ENCODE measurements at regions not wholly inside any gene's neighbourhood (a gene's known extent, or its start where the extent isn't known, plus 50 kb on each side); places are given as distances from the start of the nearest gene placed in this dataset.

DNA sequence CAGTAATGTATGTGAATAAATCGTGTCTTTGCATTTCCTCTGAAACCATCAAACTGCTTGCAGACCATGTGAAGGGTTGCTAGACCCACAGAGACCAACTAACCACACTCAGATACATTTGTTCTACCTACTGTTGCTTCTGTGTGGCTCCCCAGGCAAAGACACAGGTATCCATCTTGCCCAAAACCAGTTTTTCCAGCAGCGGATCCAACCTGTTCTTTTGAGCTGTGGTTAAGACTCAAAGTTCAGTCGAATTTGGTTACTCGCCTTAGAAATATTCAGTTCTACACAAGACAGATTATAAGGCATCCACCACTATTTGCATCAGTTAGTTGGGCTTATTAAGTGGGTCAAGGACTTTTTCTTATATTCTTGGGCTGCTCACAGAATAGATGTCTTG lies 276.2 kb upstream of the EPHA4 start:
- TF ChIP-seq, protein P1, sequence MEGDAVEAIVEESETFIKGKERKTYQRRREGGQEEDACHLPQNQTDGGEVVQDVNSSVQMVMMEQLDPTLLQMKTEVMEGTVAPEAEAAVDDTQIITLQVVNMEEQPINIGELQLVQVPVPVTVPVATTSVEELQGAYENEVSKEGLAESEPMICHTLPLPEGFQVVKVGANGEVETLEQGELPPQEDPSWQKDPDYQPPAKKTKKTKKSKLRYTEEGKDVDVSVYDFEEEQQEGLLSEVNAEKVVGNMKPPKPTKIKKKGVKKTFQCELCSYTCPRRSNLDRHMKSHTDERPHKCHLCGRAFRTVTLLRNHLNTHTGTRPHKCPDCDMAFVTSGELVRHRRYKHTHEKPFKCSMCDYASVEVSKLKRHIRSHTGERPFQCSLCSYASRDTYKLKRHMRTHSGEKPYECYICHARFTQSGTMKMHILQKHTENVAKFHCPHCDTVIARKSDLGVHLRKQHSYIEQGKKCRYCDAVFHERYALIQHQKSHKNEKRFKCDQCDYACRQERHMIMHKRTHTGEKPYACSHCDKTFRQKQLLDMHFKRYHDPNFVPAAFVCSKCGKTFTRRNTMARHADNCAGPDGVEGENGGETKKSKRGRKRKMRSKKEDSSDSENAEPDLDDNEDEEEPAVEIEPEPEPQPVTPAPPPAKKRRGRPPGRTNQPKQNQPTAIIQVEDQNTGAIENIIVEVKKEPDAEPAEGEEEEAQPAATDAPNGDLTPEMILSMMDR (IDR thresholded peaks at IDR 0.05), result no peak
- TF ChIP-seq POLR2A (IDR thresholded peaks at IDR 0.05) (no peak), POLR2AphosphoS5 (IDR thresholded peaks at IDR 0.05; ENCODE audit: insufficient read depth in 1 of 2, low read depth in 1 of 2) (no peak)

All from vagina (tissue), 2 donors.